HG03025 (cell line): ENCODE measurements at regions not wholly inside any gene's neighbourhood (a gene's known extent, or its start where the extent isn't known, plus 50 kb on each side); places are given as distances from the start of the nearest gene placed in this dataset.

Experiments used
- ATAC-seq: cut with Tn5 transposase; IDR thresholded peaks from one replicate; pipeline ENCODE4 v1.9.1; 2021; ENCODE audit warnings: mild to moderate bottlenecking, moderate library complexity; ENCODE audit not compliant: unreplicated experiment, low FRiP score

- no peak for ATAC-seq
Observed at GRCh38 chr1:56442290-56442877, 137.0 kb downstream of the PLPP3 start.

DNA sequence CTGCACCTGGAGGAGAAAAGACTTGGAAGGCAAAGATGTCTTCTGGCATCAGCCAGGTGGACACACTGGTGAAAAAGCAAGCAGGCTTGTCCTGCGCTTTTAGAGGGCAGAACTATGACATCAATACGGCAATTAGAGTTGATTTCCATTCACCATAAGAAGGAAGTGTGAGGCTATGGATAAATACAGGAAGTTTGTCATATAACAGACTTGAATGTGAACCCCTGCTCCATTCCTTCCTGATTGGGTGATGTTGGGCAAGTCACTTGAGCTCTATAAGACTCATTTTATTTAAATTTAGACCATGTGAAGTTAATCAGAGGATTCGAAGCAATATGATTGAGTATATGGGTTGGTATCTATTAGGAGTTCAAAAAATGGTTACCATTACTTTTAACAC, 137.8 kb downstream of the PLPP3 start:
- no peak for ATAC-seq

DNA sequence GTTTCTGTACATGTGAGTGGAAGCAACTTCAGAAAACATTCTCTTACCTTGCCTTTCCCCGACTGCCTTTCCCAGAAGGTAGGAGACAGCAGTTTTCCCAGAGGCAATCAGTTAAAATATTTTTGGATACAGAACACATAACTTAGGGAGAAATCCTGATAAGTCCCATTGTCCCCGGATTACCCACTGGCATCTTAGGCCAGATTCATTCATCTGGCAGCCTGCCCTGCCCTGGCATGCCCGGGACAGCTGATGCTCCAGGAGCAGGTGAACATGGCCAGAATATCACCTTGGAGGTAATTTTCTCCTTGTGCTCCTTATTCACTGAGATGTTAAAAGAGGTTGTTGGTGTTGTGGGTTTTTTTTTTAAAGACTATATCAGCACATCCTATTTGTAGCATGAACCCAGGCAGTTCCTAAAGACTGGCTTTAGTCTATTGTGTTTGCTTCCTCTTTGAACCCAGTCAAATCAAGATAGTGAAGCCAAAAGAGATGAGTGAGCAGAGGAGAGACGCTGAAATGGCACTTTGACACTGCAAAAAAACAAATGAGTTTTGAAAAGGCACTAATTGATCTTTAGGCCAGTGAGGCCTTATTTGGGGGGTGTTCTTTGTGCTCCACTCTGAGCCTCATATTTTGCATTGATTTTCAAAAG, 139.6 kb downstream of the PLPP3 start:
- no peak for ATAC-seq

DNA sequence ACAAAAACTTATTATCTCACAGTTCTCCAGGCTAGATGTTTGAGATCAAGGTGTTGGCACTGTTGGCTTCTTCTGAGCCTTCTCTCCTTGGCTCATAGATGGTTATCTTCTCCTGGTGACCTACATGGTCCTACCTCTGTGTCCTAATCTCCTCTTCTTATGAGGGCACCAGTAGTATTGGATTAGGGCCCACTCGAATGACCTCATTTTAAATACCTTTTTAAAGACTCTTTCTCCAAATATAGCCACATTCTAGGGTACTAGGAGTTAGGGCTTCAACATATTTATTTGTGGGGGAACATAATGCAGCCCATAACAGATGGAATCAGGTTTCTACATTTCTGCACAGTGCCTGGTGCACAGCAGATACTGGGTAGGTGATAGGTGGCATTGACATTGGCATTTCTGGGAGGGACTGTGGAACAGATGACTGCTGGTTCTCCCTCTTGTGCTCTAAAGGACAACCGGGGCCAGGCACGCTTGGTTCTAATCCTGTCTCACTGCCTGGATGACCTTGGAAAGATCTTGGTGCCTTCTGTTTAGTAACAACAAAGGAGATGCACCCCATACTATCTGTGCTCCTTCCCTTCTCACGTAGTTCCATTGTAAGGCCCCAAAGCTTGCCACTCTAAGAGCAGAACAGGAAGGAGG, 140.3 kb downstream of the PLPP3 start:
- no peak for ATAC-seq

DNA sequence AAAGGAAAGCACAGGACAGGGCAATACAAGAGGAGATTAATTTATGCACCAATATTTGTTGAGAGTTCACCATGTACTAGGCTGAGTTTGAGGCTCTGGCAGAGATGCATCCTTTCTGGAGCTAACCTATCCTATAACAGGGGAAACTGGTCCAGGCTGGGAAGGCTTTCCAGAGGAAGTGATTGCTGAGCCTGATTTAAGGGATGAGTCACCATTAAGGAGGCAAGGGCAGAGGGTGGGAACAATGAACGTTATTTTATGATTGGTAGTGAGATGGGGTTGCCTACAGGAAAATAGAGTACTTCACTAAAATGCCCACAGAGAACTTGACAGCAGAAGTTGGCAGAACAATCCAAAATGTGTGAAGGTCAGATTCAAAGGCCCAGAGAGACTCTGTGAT, 141.4 kb downstream of the PLPP3 start:
- no peak for ATAC-seq

DNA sequence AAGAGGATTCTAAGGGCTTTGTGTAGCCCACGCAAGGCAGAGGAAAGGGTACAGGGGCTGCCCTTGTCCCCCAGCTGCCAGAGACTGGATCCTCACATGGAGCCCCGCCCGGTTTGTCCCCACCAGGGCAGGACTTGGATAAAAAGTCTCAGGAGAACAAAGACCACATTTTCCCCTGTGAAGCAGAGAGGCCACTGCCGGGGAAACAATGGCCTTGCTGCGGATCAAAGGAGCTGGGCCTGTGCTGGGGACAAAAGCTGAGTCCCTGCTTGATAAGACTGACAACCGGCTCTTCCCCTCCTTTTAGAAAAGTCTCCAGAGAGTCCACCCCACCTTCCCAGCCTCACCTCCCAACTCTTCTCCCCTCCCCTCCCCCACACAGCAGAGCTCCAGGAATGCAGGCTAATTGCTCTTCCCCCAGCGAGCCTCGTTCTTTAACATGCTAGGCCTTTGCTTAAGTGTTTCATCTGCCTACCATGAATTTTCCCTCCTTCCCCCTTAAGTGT, 142.4 kb downstream of the PLPP3 start:
- no peak for ATAC-seq

GRCh38 chr1:56436296-56436695, 143.1 kb downstream of the PLPP3 start:
- no peak for ATAC-seq

- ATAC-seq = no peak
Observed at GRCh38 chr1:56435434-56436262, 143.7 kb downstream of the PLPP3 start.

DNA sequence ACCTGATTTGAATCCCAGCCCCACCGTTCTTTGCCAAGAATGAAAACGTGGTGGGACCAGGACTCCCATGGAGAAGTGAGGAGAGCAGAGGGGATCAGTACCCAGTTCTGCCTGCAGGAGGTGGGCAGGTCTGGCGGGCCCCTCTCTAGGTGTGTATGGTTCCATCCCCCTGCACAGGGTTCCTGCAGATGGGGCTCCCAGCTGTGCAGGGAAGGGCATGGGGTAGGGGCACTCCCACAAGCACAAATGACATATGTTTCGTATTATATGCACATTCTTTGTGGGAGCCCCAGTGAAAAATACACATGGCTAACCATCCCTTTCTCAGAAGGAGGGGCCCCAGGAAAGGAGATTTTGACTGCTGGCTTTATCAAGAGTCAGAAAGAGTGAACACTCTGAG, 144.6 kb downstream of the PLPP3 start:
- no peak for ATAC-seq

DNA sequence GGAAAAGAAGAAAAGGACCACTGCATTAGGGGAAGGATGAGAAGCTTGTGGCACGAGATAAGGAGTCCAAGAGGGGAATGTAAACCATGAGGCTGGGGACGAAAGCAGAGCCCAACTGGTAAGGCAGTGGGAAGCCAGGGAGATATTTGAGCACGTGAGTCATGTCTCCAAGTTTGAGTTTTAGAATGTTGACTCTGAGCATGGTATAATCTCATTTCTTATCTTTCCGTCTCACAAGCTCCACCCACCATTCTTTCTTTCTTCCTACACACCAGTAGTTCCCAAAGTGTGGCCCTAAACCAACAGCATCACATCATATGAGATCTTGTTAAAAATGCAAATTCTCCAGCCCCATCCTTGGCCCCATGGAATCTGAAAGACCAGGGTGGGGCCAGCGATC, 145.3 kb downstream of the PLPP3 start:
- no peak for ATAC-seq

- no peak for ATAC-seq
Observed at GRCh38 chr1:56433056-56433577, 146.2 kb downstream of the PLPP3 start.

DNA sequence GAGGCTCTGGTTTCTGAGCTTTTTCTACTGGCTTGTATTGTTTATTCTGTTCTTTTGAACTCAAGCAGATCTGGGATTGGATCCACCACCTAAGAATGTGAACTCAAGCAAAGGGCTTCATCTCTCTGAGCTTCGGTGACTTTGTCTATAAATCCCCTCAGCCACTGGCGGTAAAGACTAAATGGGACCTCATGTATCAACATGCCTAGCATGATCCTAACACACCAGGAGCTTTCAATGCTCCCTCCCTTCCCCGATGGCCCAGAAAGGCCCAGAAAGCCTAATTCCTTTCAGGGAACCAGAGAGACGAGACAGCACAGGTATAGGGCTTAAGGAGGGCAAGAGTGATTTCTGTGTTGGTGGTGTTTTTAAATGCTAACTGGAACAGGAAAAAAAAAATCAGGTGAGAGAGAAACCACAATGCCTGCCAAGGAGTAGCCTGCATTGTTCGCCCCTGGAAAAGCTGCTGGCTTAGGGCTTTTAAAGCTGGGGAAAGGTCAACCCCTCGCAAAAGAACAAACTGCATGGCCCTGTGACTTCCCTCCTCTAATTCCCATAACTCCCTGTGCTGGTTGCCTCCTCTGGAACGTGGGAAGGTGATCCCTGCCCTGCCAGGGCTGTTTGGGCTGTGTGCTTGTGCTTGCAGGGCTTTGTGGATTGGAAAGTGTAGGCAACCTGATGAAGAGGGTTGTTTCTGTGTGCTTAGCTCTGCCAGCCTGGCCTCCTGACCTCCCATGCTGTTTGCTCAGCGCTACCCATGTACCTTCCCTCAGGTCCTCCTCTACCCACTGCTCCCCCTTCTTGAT, 147.0 kb downstream of the PLPP3 start:
- ATAC-seq = no peak

DNA sequence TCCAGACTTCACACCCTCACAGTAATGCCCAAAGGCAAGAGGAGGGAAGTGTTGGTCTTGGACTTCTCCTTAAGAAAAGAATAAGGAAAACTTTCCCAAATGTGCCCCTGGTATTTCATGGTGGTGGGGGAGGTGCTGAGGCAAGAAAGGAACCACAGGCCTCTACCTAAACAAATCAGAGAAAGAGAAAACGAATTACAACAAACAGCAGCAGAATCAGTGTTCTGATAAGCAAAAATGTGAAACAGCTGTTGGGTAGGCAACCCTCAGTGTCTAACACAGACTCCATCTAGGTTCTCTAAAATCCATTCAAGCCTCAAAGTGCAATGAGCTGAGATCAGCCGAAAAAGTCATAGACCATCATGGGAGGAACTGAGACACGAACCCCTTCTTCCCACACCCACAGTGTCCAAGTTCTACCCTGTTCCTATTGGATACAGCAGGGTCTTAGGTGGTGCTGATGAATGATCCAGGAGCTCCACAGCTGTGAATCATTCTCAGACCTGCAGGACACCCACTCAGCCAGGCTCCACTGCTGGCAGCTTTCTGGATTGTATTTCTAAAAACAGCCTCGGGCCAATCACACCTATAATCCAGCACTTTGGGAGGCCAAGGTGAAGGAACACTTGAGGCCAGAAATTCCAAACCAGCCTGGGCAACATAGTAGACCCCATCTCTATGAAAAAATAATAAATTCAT, 149.1 kb downstream of the PLPP3 start:
- no peak for ATAC-seq

DNA sequence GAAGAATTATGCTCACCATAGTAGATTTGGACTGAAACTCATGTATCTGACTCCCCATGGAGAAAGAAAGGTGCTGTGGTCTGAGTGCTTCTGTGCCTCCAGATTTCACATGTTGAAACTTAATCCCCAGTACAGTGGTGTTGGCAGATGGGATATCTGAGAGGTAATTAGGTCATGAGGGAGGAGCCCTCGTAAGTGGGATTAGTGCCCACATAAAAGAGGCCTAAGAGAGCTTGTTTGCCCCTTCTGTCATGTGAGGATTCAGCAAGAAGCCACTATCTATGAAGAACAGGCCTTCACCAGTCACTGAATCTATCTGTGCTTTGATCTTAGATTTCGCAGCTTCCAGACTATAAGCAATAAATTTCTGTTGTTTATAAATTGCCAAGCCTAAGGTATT, 150.1 kb downstream of the PLPP3 start:
- ATAC-seq = no peak

GRCh38 chr1:56426587-56427381, 152.6 kb downstream of the PLPP3 start:
- ATAC-seq = no peak

DNA sequence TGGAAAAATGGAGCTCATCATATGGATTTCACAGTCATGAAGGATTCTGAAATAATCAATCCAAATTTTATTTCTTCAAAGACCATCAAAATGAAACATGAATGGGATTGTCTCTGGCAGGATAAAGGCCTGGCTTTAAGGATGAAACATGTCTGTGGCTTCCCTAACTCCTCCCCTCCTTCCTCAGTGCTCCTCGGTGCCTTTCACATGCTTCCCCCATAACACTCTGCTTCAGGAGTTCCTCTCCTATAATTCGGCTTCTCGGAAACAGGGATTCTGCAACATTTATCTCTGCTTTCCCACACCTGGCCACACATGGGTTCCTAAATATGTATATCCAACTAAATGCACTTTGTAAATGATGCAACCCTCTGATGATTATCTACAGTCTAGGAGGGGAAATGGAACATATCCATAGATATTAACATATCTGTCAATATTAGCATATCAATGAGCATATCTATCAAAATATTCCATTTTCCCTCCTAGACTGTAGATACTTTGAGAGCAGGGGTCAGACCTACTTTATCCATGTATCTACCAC, 153.8 kb downstream of the PLPP3 start:
- ATAC-seq = no peak

DNA sequence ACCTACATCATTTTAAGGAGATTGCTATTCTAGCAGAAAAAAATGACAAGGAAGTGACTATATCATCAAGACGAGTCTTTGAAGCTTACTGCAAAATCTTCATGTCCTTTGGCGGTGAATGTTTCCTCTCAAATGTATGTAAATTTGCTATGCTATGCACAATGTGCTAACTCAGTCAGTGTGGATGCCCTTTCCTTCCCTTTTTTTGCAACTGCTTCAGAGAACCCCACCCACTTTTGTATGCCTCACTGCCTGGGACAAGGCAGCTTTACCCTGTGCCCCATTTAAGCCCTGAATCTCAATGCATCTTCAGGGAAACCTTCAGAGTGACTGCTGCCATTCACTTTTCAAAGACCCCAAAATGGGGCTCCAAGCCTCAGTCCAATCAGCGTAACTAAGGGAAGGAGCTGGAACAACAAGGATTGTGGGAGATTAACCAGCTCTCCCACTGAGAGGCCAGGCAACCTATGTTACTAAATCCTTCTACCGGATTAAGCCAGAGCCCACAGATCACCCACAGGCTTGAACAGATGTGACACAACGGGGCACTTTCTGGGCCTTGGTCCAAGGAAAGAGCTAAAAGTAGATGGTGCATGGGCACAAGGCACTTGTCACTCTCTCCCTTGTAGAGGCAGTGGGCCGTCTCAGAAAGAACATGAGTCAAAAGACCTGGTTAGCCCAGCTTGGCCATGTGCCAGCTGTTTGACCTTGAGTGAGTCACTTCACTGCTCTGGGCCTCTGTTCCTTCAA, 154.4 kb downstream of the PLPP3 start:
- ATAC-seq = no peak

GRCh38 chr1:56423716-56424115, 155.6 kb downstream of the PLPP3 start:
- ATAC-seq = no peak
